ENCODE measurements at regions not wholly inside any gene's neighbourhood (a gene's known extent, or its start where the extent isn't known, plus 50 kb on each side); places are given as distances from the start of the nearest gene placed in this dataset.

DNA sequence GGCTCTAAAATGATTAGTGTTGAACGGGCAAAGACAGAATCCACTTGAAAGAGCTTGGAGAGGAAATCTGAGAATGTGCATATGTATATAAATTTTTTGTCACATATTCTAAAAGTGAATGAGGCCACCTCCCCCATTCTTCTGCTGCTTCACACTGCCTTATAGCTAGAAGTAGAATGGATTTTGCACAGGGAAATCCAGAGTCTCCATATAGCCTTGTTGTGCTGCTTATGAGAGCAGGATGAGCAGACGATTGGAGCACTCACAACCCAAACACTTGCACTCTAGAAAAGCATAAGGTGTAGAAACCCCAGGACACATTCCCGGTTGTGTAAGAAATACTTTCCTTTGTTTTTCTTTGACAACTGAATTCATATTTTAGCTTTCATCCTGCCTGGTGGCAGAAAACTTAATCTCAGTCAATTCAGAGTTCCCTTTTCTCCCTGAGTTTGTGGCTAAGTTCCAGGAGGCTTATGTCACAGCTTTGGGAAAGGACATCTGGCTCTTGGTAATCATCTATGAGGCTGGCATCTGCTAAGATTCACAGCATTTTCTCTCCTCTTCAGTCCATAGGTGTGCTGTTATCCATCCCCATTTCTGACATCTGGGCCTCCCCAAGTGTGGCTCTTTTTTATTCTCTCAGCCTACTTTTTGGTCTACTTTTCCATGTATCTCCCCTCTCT is 188.4 kb upstream of the PFN2 start:
- ChIA-PET POLR2A (no interaction called here), CTCF (interaction anchor here (0.9 to 1.0 kb wide), 2 partner anchors 8 to 15 kb away, joined by 3 read pairs; no protein-coding TSS in a partner anchor)
- no peaks in the 10 kb centered on the region for H3K36me3 ChIP-seq (ENCODE audit: control insufficient read depth, insufficient read depth, low read length)
- no peaks in the 10 kb centered on the region for H3K27me3 ChIP-seq (ENCODE audit: control insufficient read depth, insufficient read depth, low read length)
- no peak overlapping the region for H3K4me3 ChIP-seq (ENCODE audit: low read depth, low read length)
- DNase-seq (ENCODE audit: low read depth) = no peak
- no peak for TF ChIP-seq CTCF (IDR thresholded peaks at IDR 0.05; ENCODE audit: insufficient read depth, low read depth, low read length)

DNA sequence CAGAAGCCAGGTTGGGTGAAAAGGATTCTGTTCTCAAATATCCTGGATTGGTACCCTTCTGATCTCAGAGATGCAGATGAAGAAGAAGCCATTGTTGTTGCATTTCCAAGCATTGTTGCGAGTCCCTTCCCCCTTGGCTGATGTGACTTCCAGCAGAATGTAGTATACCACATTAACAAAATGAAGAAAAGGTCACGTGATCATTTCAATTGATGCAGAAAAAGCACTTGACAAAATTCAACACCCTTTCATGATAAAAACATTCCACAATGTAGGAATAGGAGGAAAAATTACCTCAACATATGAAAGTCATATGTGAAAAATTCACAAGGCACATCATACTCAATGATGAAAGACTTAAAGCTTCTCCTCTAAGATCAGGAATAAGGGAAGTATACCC is 181.9 kb upstream of the PFN2 start:
- no peak for DNase-seq (ENCODE audit: low read depth)
- Histone ChIP-seq H3K36me3 (ENCODE audit: control insufficient read depth, insufficient read depth, low read length) (no peaks in the 10 kb centered on the region), H3K4me3 (ENCODE audit: low read depth, low read length) (no peak overlapping the region), H3K27me3 (ENCODE audit: control insufficient read depth, insufficient read depth, low read length) (no peaks in the 10 kb centered on the region)
- POLR2A ChIA-PET = no interaction called here
- TF ChIP-seq CTCF (IDR thresholded peaks at IDR 0.05; ENCODE audit: insufficient read depth, low read depth, low read length) = no peak
- CTCF ChIA-PET = no interaction called here

DNA sequence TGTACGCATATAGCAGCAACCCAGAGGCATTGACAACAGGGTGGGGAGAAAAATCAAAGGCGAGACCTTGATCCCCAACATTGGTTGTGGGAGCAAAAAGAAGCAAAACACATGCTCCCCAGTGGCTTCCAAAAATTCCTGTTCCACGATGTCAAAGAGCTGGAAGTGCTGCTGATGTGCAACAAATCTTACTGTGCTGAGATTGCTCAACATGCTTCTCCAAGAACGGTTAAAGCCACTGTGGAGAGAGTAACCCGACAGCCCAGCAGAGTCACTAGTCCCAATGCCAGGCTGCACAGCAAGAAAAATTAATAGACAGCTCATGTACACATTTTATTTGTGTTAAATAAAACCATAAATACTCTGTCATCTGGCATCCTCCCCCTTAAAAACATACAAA is 179.9 kb upstream of the PFN2 start:
- CTCF ChIA-PET = interaction anchor here (1.2 kb wide), 1 partner anchor 16 kb away, joined by 3 read pairs; no protein-coding TSS in a partner anchor

GRCh38 chr3:150149651-150150051 is 179.0 kb upstream of the PFN2 start:
- Histone ChIP-seq H3K4me3 (ENCODE audit: low read depth, low read length) (no peak overlapping the region), H3K36me3 (ENCODE audit: control insufficient read depth, insufficient read depth, low read length) (no peaks in the 10 kb centered on the region), H3K27me3 (ENCODE audit: control insufficient read depth, insufficient read depth, low read length) (no peaks in the 10 kb centered on the region)
- ChIA-PET POLR2A (interaction anchor here (0.6 kb wide), 1 partner anchor 17 kb away, joined by 3 read pairs; no protein-coding TSS in a partner anchor), CTCF (interaction anchor here (0.6 to 0.8 kb wide), 2 partner anchors 9 to 34 kb away, joined by 3 read pairs; no protein-coding TSS in a partner anchor)
- TF ChIP-seq CTCF (IDR thresholded peaks at IDR 0.05; ENCODE audit: insufficient read depth, low read depth, low read length) = no peak
- DNase-seq (ENCODE audit: low read depth) = peak; percentile 66

More for the DNA sequence above, 179.9 kb upstream of the PFN2 start:
- POLR2A ChIA-PET = no interaction called here
- DNase-seq (ENCODE audit: low read depth) = no peak
- Histone ChIP-seq H3K36me3 (ENCODE audit: control insufficient read depth, insufficient read depth, low read length) (no peaks in the 10 kb centered on the region), H3K4me3 (ENCODE audit: low read depth, low read length) (no peak overlapping the region), H3K27me3 (ENCODE audit: control insufficient read depth, insufficient read depth, low read length) (no peaks in the 10 kb centered on the region)
- no peak for TF ChIP-seq CTCF (IDR thresholded peaks at IDR 0.05; ENCODE audit: insufficient read depth, low read depth, low read length)

DNA sequence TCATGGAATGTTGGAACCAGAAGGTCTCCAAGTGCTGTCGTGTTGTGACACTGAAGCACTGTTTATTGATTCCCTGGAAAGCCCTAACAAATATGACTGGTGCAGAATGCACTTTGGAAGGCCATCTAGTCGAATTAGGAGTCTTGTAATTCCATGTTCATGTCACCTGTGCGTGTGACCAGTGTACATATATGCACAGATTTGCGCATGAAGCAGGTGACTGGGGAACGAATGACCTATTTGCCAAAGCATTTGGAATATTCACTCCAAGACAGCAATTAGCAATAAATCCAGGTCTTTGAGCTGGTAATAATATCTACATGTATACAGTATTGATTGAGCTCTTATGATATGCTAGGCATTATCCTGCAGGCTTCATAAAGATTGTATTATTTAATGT is 177.5 kb upstream of the PFN2 start:
- Histone ChIP-seq H3K27me3 (ENCODE audit: control insufficient read depth, insufficient read depth, low read length) (no peaks in the 10 kb centered on the region), H3K36me3 (ENCODE audit: control insufficient read depth, insufficient read depth, low read length) (no peaks in the 10 kb centered on the region), H3K4me3 (ENCODE audit: low read depth, low read length) (no peak overlapping the region)
- ChIA-PET POLR2A (interaction anchor here (0.5 kb wide), 1 partner anchor 22 kb away, joined by 6 read pairs; no protein-coding TSS in a partner anchor), CTCF (interaction anchor here (1.1 to 1.6 kb wide), 5 partner anchors 10 to 181 kb away, joined by 3 to 6 read pairs (median 5); no protein-coding TSS in a partner anchor)
- no peak for TF ChIP-seq CTCF (IDR thresholded peaks at IDR 0.05; ENCODE audit: insufficient read depth, low read depth, low read length)
- no peak for DNase-seq (ENCODE audit: low read depth)
